22Rv1 (cell line): ENCODE measurements at regions not wholly inside any gene's neighbourhood (a gene's known extent, or its start where the extent isn't known, plus 50 kb on each side); places are given as distances from the start of the nearest gene placed in this dataset.
A peak's percentile ranks its signal among the peaks of the same experiment; 100 is the strongest.

Experiments
- H3K27ac ChIP-seq: fragments of 450-650 bp; 2 replicates; pipeline ENCODE4 v1.5.1; 2017
- CTCF ChIP-seq: fragments of 450-650 bp; IDR thresholded peaks from 2 replicates; pipeline ENCODE4 v1.5.1; 2017; ENCODE audit warnings: mild to moderate bottlenecking
- ZFX ChIP-seq: fragments of 450-650 bp; IDR thresholded peaks from 2 replicates; pipeline ENCODE4 v1.6.1; 2017; ENCODE audit warnings: antibody characterized with exemption, borderline replicate concordance

GRCh38 chr6:164108092-164108491 lies 693.6 kb downstream of the QKI start:
- TF ChIP-seq CTCF (no peak), ZFX (no peak)
- no peak overlapping the region for H3K27ac ChIP-seq

- no peak for TF ChIP-seq CTCF
- TF ChIP-seq ZFX = no peak
- H3K27ac ChIP-seq = no peak overlapping the region
Measured at GRCh38 chr6:164107297-164107995, 692.9 kb downstream of the QKI start.

- no peak overlapping the region for H3K27ac ChIP-seq
- peak; percentile 48 for TF ChIP-seq CTCF
- no peak for TF ChIP-seq ZFX
Measured at GRCh38 chr6:164106345-164106769, 691.8 kb downstream of the QKI start.

- H3K27ac ChIP-seq = no peak overlapping the region
- TF ChIP-seq ZFX (no peak), CTCF (no peak)
Measured at GRCh38 chr6:164105705-164106104, 691.2 kb downstream of the QKI start.

GRCh38 chr6:164104432-164104831 lies 689.9 kb downstream of the QKI start:
- TF ChIP-seq CTCF (no peak), ZFX (no peak)
- no peak overlapping the region for H3K27ac ChIP-seq

- no peak overlapping the region for H3K27ac ChIP-seq
- no peak for TF ChIP-seq CTCF
- no peak for TF ChIP-seq ZFX
Measured at GRCh38 chr6:164102693-164103092, 688.2 kb downstream of the QKI start.

GRCh38 chr6:164101859-164102258 lies 687.3 kb downstream of the QKI start:
- no peak overlapping the region for H3K27ac ChIP-seq
- TF ChIP-seq ZFX (no peak), CTCF (no peak)
